Psoas muscle (tissue), 7 donors: ENCODE measurements at regions not wholly inside any gene's neighbourhood (a gene's known extent, or its start where the extent isn't known, plus 50 kb on each side); places are given as distances from the start of the nearest gene placed in this dataset.

Experiments used
- ATAC-seq, 4 donors: fragments of 200-7000 bp; cut with Tn5 transposase; one replicate each; pipeline ENCODE4 v1.9.1; 2020; ENCODE audit warnings: moderate library complexity in 3 of 4, mild to moderate bottlenecking in 2 of 4
- DNase-seq, 2 donors: peaks; one replicate each; pipeline ENCODE4 v3.0.0-alpha.2; 2020
- H3K27ac ChIP-seq: fragments of 200-600 bp; one replicate; pipeline ENCODE4 v1.8.0; 2022
- H3K27me3 ChIP-seq, 3 donors: fragments of 200-600 bp in 1 of 3; one replicate each; pipeline versions ENCODE4 v1.6.1 to v1.8.0; 2013 to 2022; ENCODE audit warnings: low read length in 2 of 3, mild to moderate bottlenecking in 2 of 3, moderate library complexity in 1 of 3; ENCODE audit not compliant: insufficient read depth in 3 of 3
- H3K36me3 ChIP-seq, 2 donors: fragments of 200-600 bp in 1 of 2; one replicate each; pipeline versions ENCODE4 v1.6.1 to v1.8.0; 2013 to 2022; ENCODE audit warnings: low read depth in 1 of 2, mild to moderate bottlenecking in 1 of 2, moderate library complexity in 1 of 2; ENCODE audit not compliant: insufficient read depth in 1 of 2
- H3K4me1 ChIP-seq: fragments of 200-600 bp; one replicate; pipeline ENCODE4 v1.8.0; 2022
- H3K4me3 ChIP-seq: fragments of 200-600 bp; one replicate; pipeline ENCODE4 v1.8.0; 2022; ENCODE audit warnings: mild to moderate bottlenecking
- H3K9me3 ChIP-seq: fragments of 200-600 bp; one replicate; pipeline ENCODE4 v1.8.0; 2022
- CTCF ChIP-seq: fragments of 200-600 bp; IDR thresholded peaks from one replicate; pipeline ENCODE4 v1.8.0; 2022; ENCODE audit warnings: antibody characterized with exemption
- WGBS, 3 donors: extraction: QIAGEN DNeasy Blood & Tissue Kit; methylation state at CpG; one replicate each; pipeline versions ENCODE4 v1.1.6 to v1.1.7; 2013; 5-methylcytosine and 5-hydroxymethylcytosine counted together
- intact Hi-C, 2 donors: fragments of 100-400 bp; cut with DNase I; formaldehyde crosslinking; loops; one replicate each; pipeline versions ENCODE4 v1.11.0 to v1.14.2; 2022
- donor health status: healthy with polysubstance abuse.
- donor health status: DM: no; HTN: no; CAD: no; lungs with moderate emphysema.
- donor health status: Bipolar disorder and iron deficiency.
- donor health status: healthy.
- donor health status: DM: yes; HTN: yes; CAD: no.
- donor health status: DM: no; HTN: no; CAD: no.
- donor health status: DM: yes; HTN: yes; CAD: no.

- Histone ChIP-seq H3K4me3 (no peak overlapping the region), H3K27ac (no peak overlapping the region), H3K27me3 (no peaks in the 10 kb centered on the region), H3K9me3 (no peaks in the 10 kb centered on the region), H3K4me1 (no peaks in the 10 kb centered on the region), H3K36me3 (no peaks in the 10 kb centered on the region)
- WGBS, 3 donors: 61 to 65% (median 64%) methylated on average over 3 of the region's 3 CpGs
- ATAC-seq: no peak
- intact Hi-C loops: no loop called here
- TF ChIP-seq CTCF: no peak
- no peak for DNase-seq
These were observed 1285.8 kb upstream of the NCAM2 start for GRCh38 chr21:19712441-19712840.

GRCh38 chr21:19713313-19713712, 1284.9 kb upstream of the NCAM2 start:
- DNase-seq (no peak), ATAC-seq (no peak)
- Histone ChIP-seq H3K36me3 (no peaks in the 10 kb centered on the region), H3K27ac (no peak overlapping the region), H3K27me3 (no peaks in the 10 kb centered on the region), H3K4me1 (no peaks in the 10 kb centered on the region), H3K9me3 (no peaks in the 10 kb centered on the region), H3K4me3 (no peak overlapping the region)
- intact Hi-C loops: no loop called here
- TF ChIP-seq CTCF: no peak

- H3K4me1 ChIP-seq: no peaks in the 10 kb centered on the region
- WGBS, 3 donors: 47 to 89% (median 56%) methylated on average over 1 of the region's 1 CpG
- H3K27me3 ChIP-seq: no peaks in the 10 kb centered on the region
- no peak for DNase-seq
- H3K36me3 ChIP-seq: no peaks in the 10 kb centered on the region
- H3K4me3 ChIP-seq: no peak overlapping the region
- no peak for TF ChIP-seq CTCF
- H3K27ac ChIP-seq: no peak overlapping the region
- intact Hi-C loops: no loop called here
- no peaks in the 10 kb centered on the region for H3K9me3 ChIP-seq
- ATAC-seq: no peak
These were observed 1274.1 kb upstream of the NCAM2 start for GRCh38 chr21:19724081-19724480.

GRCh38 chr21:19731251-19731650, 1267.0 kb upstream of the NCAM2 start:
- H3K4me1 ChIP-seq: no peaks in the 10 kb centered on the region
- no peaks in the 10 kb centered on the region for H3K9me3 ChIP-seq
- no peak overlapping the region for H3K4me3 ChIP-seq
- H3K27me3 ChIP-seq: no peaks in the 10 kb centered on the region
- no peak for TF ChIP-seq CTCF
- H3K27ac ChIP-seq: no peak overlapping the region
- intact Hi-C loops: no loop called here
- ATAC-seq (no peak), DNase-seq (no peak)
- no peaks in the 10 kb centered on the region for H3K36me3 ChIP-seq
- 18 to 33% (median 24%) methylated on average over 2 of the region's 2 CpGs for WGBS, 3 donors

- H3K36me3 ChIP-seq: no peaks in the 10 kb centered on the region
- H3K27me3 ChIP-seq: no peaks in the 10 kb centered on the region
- DNase-seq: no peak
- no peak for TF ChIP-seq CTCF
- no peak overlapping the region for H3K27ac ChIP-seq
- H3K4me3 ChIP-seq: no peak overlapping the region
- WGBS, 3 donors: 89 to 95% (median 95%) methylated on average over 19 of the region's 19 CpGs
- intact Hi-C loops: no loop called here
- H3K9me3 ChIP-seq: peaks cover 4% of the 10 kb centered on the region
- no peak for ATAC-seq
- H3K4me1 ChIP-seq: no peaks in the 10 kb centered on the region
These were observed 1238.4 kb upstream of the NCAM2 start for GRCh38 chr21:19759836-19760235.
